GM12874 (cell line): ENCODE measurements at regions not wholly inside any gene's neighbourhood (a gene's known extent, or its start where the extent isn't known, plus 50 kb on each side); places are given as distances from the start of the nearest gene placed in this dataset.

ENCODE experiments used
- CTCF ChIP-seq: IDR thresholded peaks from 2 replicates; pipeline ENCODE4 v1.5.1; 2011; ENCODE audit warnings: low read depth, mild to moderate bottlenecking, control low read depth, low read length, moderate library complexity; ENCODE audit not compliant: insufficient read depth

DNA sequence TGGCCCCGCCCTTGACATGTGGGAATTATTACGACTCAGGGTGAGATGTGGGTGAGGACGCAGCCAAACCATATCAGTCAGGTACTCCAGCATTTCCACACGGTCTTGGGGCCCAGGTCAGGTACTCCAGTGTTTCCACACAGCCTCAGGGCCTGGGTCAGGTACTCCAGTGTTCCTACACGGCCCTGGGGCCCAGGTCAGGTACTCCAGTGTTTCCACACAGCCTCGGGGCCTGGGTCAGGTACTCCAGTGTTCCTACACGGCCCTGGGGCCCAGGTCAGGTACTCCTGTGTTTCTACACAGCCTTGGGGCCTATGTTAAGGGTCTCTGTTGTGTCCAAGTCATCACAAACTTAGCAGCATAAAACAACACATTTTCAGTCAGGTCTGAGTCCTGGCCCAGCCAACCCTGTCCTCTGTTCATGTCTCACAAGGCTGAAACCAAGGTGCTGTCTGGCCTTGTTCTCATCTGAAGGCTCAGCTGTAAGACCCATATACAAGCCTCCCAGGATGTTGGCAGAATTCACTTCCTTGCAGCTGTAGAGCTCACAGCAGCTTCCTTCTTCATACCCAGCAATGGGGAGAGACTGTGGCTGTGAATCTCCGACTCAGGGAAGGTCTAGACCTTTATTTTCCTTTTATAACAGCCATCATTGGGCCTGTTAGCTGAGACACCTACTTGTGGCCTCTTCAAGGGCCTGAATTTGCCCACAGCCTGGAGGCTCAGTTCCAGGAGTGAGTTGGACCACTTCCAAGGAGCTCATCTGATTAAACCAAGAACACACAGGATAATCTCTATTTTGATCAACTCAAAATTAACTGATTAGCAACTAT is 107.6 kb upstream of the SFSWAP start:
- no peak for TF ChIP-seq CTCF

- TF ChIP-seq CTCF, result no peak
Measured at GRCh38 chr12:131603939-131604795, 106.7 kb upstream of the SFSWAP start.

- TF ChIP-seq CTCF, result no peak
Measured at GRCh38 chr12:131604859-131605258, 106.0 kb upstream of the SFSWAP start.

DNA sequence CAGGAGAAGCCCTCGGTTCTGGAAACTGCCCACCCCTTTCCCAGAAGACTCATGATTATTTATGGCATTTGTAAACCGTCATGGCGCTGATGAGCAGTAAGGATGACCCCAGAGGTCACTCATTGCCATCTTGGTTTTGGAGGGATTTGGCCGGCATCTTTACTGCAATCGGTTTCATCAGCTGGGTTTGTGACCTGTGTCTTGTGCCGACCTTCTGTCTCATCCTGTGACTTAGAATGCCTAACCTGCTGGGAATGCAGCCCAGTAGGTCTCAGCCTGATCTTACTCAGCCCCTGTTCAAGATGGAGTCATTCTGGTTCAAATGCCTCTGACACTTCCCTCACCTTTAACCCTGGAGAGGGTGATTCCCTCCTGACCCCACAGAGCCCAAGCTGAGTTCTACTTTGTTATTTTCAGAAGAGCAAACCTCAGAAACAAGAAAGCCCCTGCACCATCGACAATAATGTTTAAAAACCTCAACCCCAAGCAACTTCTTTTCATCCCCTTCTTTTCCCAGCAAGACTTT is 105.5 kb upstream of the SFSWAP start:
- no peak for TF ChIP-seq CTCF

DNA sequence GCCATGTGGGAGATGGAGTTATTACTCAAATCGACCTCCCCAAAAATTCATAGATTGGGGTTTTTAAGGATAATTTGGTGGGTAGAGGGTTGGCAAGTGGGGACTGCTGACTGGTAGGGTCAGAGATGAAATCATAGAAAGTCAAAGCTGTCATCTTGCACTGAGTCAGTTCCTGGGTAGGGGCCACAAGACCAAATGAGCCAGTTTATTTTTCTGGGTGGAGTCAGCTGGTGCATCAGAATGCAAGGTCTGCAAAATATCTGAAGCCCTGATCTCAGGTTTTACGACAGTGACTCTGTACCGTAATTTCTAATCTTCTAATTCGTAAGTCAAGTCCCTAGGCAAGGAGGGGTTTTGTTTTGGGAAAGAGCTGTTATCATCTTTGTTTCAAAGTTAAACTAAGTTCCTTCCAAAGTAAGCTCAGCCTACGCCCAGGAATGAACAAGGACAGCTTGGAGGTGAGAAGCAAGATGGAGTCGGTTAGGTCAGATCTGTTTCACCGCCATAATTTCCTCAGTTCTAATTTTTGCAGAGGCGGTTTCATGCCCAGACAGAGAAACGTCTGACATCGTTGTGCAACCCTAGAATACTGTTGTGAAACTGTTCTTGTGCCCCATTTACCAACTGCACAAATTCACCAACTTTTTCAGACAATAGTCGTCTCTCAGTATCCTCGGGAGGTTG is 104.5 kb upstream of the SFSWAP start:
- no peak for TF ChIP-seq CTCF

DNA sequence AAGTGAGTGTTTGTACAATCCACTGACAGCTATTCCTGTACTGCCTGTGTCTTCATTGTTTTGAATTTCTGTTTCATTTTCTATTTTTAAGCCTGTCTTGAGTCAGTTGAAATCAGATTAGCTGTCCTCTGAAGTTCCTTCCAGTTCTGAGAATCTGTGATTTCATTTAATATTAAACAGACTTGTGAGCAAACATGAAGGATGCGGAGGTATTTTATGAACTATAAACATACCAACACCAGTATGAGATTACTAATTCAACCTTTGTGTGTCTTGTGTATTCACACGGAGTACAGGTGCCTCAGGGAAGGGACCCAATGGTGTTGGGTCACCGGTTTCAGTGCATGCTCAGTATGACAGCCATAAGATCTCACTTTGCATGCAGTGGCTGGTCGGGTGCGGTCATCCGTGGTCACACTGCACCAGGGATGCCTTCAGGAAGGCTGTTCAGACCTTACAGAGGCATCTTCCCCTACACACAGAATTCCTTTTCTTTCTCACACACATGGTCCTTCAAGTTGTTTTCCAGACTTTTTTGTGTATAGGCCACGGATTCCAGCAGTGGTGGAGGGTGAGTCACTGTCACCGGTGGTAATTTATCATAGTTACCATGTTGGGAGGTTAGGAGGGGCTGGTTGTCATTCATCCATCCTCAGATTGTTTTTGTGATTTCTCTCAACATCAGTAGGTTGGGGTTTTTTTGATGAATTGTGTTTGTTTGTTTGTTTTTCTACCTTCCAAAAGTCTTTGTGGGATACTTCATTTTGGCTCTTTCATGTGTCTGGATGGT is 103.0 kb upstream of the SFSWAP start:
- TF ChIP-seq CTCF, result no peak
